MM.1S (cell line): ENCODE measurements at regions not wholly inside any gene's neighbourhood (a gene's known extent, or its start where the extent isn't known, plus 50 kb on each side); places are given as distances from the start of the nearest gene placed in this dataset.

Experiments
- DNase-seq: peaks from one replicate; pipeline ENCODE4 v3.0.0-alpha.2; 2015
- H2AFZ ChIP-seq: fragments of 300-600 bp; sonication (generic); 2 replicates; pipeline ENCODE4 v1.6.0; 2016; ENCODE audit warnings: antibody characterized with exemption, low read length
- H3F3A ChIP-seq: fragments of 300-600 bp; sonication (generic); 2 replicates; pipeline ENCODE4 v1.6.1; 2016; ENCODE audit warnings: mild to moderate bottlenecking, antibody characterized with exemption, low read length, moderate library complexity, mixed read lengths; ENCODE audit not compliant: insufficient read depth
- H3K27ac ChIP-seq: fragments of 300-600 bp; sonication (generic); 2 replicates; pipeline ENCODE4 v1.5.1; 2016; ENCODE audit warnings: mild to moderate bottlenecking, low read length
- H3K27me3 ChIP-seq: fragments of 300-600 bp; sonication (generic); replicated peaks from 2 replicates; pipeline ENCODE4 v1.6.0; 2016; ENCODE audit warnings: low read length; ENCODE audit not compliant: insufficient read depth
- H3K36me3 ChIP-seq: fragments of 300-600 bp; sonication (generic); replicated peaks from 2 replicates; pipeline ENCODE4 v1.6.1; 2016; ENCODE audit warnings: mild to moderate bottlenecking, low read length, mixed read lengths; ENCODE audit not compliant: insufficient read depth
- H3K4me1 ChIP-seq: fragments of 300-600 bp; sonication (generic); 2 replicates; pipeline ENCODE4 v1.6.1; 2016; ENCODE audit warnings: low read length, mixed read lengths
- H3K4me2 ChIP-seq: fragments of 300-600 bp; sonication (generic); 2 replicates; pipeline ENCODE4 v1.6.0; 2016; ENCODE audit warnings: low read depth, low read length
- H3K4me3 ChIP-seq: fragments of 300-600 bp; sonication (generic); 2 replicates; pipeline ENCODE4 v1.5.1; 2016; ENCODE audit warnings: low read length, mixed read lengths
- H3K79me2 ChIP-seq: fragments of 300-600 bp; sonication (generic); 2 replicates; pipeline ENCODE4 v1.6.1; 2016; ENCODE audit warnings: mixed run types, low read length, mixed read lengths
- H3K9ac ChIP-seq: fragments of 300-600 bp; sonication (generic); 2 replicates; pipeline ENCODE4 v1.6.1; 2016; ENCODE audit warnings: low read length, mixed read lengths
- H3K9me2 ChIP-seq: fragments of 300-600 bp; sonication (generic); replicated peaks from 2 replicates; pipeline ENCODE4 v1.6.1; 2016; ENCODE audit warnings: mild to moderate bottlenecking, low read length, mixed read lengths; ENCODE audit not compliant: insufficient read depth
- H3K9me3 ChIP-seq: fragments of 300-600 bp; sonication (generic); replicated peaks from 2 replicates; pipeline ENCODE4 v1.6.1; 2016; ENCODE audit warnings: mild to moderate bottlenecking, low read length, mixed read lengths; ENCODE audit not compliant: insufficient read depth
- H4K20me1 ChIP-seq: fragments of 300-600 bp; sonication (generic); 2 replicates; pipeline ENCODE4 v1.6.1; 2016; ENCODE audit warnings: mild to moderate bottlenecking, low read length, moderate library complexity, mixed read lengths; ENCODE audit not compliant: insufficient read depth
- EZH2 ChIP-seq: fragments of 300-600 bp; sonication (generic); optimal IDR thresholded peaks from 2 replicates; pipeline ENCODE3; 2017; ENCODE audit warnings: low read depth, mild to moderate bottlenecking, antibody characterized with exemption, low read length, mixed read lengths
- EZH2phosphoT487 ChIP-seq: fragments of 300-600 bp; sonication (generic); IDR thresholded peaks from 2 replicates; pipeline ENCODE4 v1.6.1; 2018; ENCODE audit warnings: antibody characterized with exemption, low read length
- TF ChIP-seq, protein P1 (sequence below): fragments of 300-600 bp; sonication (generic); IDR thresholded peaks from 2 replicates; pipeline ENCODE4 v1.5.1; 2016; ENCODE audit warnings: antibody characterized with exemption, low read length, mixed read lengths

DNA sequence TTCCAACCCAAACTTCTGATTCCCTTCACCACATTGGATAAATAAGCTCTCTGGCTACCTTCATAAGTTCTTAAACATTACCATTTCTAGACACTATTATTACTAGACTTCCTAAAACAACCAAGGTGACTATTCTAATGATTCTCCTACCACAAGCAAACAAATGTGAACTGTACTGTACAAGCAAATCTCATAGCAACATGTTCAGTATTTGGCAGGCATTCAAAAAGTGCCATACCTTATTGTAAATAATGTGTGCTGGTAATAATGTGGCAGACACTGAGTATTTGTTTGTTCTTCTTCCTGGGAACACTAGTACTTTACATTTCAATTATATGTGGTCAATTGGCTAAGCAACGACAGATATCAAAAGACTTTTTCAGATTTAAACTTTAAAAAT lies 986.0 kb upstream of the SPRY2 start:
- Histone ChIP-seq H3K79me2 (no peaks in the 10 kb centered on the region), H3K9ac (no peak overlapping the region), H2AFZ (no peak overlapping the region), H3K9me3 (no peaks in the 10 kb centered on the region), H3K9me2 (no peaks in the 10 kb centered on the region), H4K20me1 (no peaks in the 10 kb centered on the region), H3K4me2 (no peak overlapping the region), H3K27ac (no peak overlapping the region), H3F3A (no peaks in the 10 kb centered on the region), H3K4me1 (no peaks in the 10 kb centered on the region), H3K4me3 (no peak overlapping the region), H3K36me3 (no peaks in the 10 kb centered on the region), H3K27me3 (no peaks in the 10 kb centered on the region)
- DNase-seq, result no peak
- TF ChIP-seq EZH2phosphoT487 (no peak), EZH2 (no peak)
- TF ChIP-seq, protein P1, sequence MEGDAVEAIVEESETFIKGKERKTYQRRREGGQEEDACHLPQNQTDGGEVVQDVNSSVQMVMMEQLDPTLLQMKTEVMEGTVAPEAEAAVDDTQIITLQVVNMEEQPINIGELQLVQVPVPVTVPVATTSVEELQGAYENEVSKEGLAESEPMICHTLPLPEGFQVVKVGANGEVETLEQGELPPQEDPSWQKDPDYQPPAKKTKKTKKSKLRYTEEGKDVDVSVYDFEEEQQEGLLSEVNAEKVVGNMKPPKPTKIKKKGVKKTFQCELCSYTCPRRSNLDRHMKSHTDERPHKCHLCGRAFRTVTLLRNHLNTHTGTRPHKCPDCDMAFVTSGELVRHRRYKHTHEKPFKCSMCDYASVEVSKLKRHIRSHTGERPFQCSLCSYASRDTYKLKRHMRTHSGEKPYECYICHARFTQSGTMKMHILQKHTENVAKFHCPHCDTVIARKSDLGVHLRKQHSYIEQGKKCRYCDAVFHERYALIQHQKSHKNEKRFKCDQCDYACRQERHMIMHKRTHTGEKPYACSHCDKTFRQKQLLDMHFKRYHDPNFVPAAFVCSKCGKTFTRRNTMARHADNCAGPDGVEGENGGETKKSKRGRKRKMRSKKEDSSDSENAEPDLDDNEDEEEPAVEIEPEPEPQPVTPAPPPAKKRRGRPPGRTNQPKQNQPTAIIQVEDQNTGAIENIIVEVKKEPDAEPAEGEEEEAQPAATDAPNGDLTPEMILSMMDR, result no peak

DNA sequence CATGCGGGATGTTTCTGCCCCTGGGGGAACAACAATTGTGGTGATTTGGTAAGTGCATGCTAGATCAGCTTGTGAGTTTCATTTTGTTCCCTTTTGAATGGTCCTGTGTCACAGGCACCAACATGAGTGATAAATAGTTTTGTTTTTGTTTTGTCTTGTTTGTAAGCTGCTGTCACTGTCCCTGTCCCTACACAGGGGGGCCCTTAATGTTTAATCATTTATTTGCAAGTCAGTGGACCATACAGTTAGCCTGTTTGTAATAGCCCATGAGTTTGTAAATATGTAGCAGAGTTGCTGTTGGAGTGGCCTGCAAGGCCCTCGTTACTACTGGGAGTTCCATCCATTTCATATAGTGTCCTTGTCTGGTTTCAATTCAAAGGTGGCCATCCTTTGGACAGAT lies 979.6 kb upstream of the SPRY2 start:
- Histone ChIP-seq H3K27me3 (no peaks in the 10 kb centered on the region), H3K4me2 (no peak overlapping the region), H3K9me3 (no peaks in the 10 kb centered on the region), H3K9ac (no peak overlapping the region), H3K27ac (no peak overlapping the region), H3F3A (no peaks in the 10 kb centered on the region), H2AFZ (no peak overlapping the region), H3K9me2 (no peaks in the 10 kb centered on the region), H3K4me1 (no peaks in the 10 kb centered on the region), H4K20me1 (no peaks in the 10 kb centered on the region), H3K79me2 (no peaks in the 10 kb centered on the region), H3K4me3 (no peak overlapping the region), H3K36me3 (no peaks in the 10 kb centered on the region)
- no peak for DNase-seq
- TF ChIP-seq EZH2 (no peak), EZH2phosphoT487 (no peak)
- TF ChIP-seq, protein P1, result no peak

DNA sequence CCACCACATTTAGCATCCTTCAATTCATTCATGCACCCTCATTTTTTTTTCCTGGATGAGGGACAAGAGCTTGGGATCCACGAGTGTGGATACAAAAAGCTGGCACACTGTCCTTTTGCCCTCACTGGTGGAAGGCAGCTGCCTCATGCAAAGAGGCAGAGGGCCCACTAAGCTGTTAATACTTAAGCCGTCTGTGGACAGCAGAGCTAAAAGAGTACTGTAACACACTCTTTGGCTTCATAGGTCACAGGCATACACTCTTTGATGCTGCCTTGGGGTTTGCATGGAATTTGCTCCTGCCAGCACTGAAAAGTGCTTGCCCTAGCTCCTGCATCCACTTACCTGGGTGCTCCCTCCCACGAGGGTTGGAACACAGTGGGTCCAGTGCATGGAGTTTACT lies 978.4 kb upstream of the SPRY2 start:
- no peaks in the 10 kb centered on the region for H3K9me2 ChIP-seq
- DNase-seq, result no peak
- no peaks in the 10 kb centered on the region for H3K4me1 ChIP-seq
- no peaks in the 10 kb centered on the region for H3K9me3 ChIP-seq
- H3K4me3 ChIP-seq, result no peak overlapping the region
- no peak overlapping the region for H3K4me2 ChIP-seq
- H3F3A ChIP-seq, result no peaks in the 10 kb centered on the region
- H3K9ac ChIP-seq, result no peak overlapping the region
- H3K27me3 ChIP-seq, result no peaks in the 10 kb centered on the region
- H3K36me3 ChIP-seq, result no peaks in the 10 kb centered on the region
- no peaks in the 10 kb centered on the region for H4K20me1 ChIP-seq
- H2AFZ ChIP-seq, result no peak overlapping the region
- TF ChIP-seq EZH2, result no peak
- no peak for TF ChIP-seq EZH2phosphoT487
- TF ChIP-seq, protein P1, result no peak
- no peak overlapping the region for H3K27ac ChIP-seq
- H3K79me2 ChIP-seq, result no peaks in the 10 kb centered on the region
